ENCODE measurements at regions not wholly inside any gene's neighbourhood (a gene's known extent, or its start where the extent isn't known, plus 50 kb on each side); places are given as distances from the start of the nearest gene placed in this dataset.

- TF ChIP-seq, protein P1, sequence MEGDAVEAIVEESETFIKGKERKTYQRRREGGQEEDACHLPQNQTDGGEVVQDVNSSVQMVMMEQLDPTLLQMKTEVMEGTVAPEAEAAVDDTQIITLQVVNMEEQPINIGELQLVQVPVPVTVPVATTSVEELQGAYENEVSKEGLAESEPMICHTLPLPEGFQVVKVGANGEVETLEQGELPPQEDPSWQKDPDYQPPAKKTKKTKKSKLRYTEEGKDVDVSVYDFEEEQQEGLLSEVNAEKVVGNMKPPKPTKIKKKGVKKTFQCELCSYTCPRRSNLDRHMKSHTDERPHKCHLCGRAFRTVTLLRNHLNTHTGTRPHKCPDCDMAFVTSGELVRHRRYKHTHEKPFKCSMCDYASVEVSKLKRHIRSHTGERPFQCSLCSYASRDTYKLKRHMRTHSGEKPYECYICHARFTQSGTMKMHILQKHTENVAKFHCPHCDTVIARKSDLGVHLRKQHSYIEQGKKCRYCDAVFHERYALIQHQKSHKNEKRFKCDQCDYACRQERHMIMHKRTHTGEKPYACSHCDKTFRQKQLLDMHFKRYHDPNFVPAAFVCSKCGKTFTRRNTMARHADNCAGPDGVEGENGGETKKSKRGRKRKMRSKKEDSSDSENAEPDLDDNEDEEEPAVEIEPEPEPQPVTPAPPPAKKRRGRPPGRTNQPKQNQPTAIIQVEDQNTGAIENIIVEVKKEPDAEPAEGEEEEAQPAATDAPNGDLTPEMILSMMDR (IDR thresholded peaks at IDR 0.05) = no peak
- no peak for TF ChIP-seq POLR2A (IDR thresholded peaks at IDR 0.05)
These were observed 220.9 kb downstream of the GADD45G start for GRCh38 chr9:89825669-89826068.

Measured in testis (tissue), 2 donors.